Neural cell (in vitro differentiated cells): ENCODE measurements at regions not wholly inside any gene's neighbourhood (a gene's known extent, or its start where the extent isn't known, plus 50 kb on each side); places are given as distances from the start of the nearest gene placed in this dataset.

Experiments used
- H2AFZ ChIP-seq: fragments of 200-600, 300-800 bp; sonication (generic), shearing (Covaris generic); 2 replicates; pipeline ENCODE4 v1.6.0; 2014; ENCODE audit warnings: low read depth, mild to moderate bottlenecking, antibody characterized with exemption, low read length, moderate library complexity
- H3F3A ChIP-seq: fragments of 200-600 bp; shearing (Covaris generic); 2 replicates; pipeline ENCODE4 v1.6.1; 2016; ENCODE audit warnings: mild to moderate bottlenecking, moderate library complexity, mixed read lengths, antibody characterized with exemption, low read length; ENCODE audit not compliant: insufficient read depth, poor library complexity, severe bottlenecking
- H3K27ac ChIP-seq: fragments of 200-600, 300-800 bp; sonication (generic), shearing (Covaris generic); 2 replicates; pipeline ENCODE4 v1.5.1; 2014; ENCODE audit warnings: mild to moderate bottlenecking, low read length, moderate library complexity
- H3K27me3 ChIP-seq: fragments of 300-800, 200-600 bp; sonication (generic), shearing (Covaris generic); 2 replicates; pipeline ENCODE4 v1.6.0; 2014; ENCODE audit warnings: mild to moderate bottlenecking, low read depth, low read length, moderate library complexity; ENCODE audit not compliant: insufficient read depth
- H3K36me3 ChIP-seq: fragments of 300-800, 200-600 bp; sonication (generic), shearing (Covaris generic); 2 replicates; pipeline ENCODE4 v1.5.1; 2014; ENCODE audit warnings: mild to moderate bottlenecking, antibody characterized with exemption, low read length, moderate library complexity; ENCODE audit not compliant: insufficient read depth
- H3K4me2 ChIP-seq: fragments of 300-800, 200-600 bp; sonication (generic), shearing (Covaris generic); 2 replicates; pipeline ENCODE4 v1.6.0; 2014; ENCODE audit warnings: mild to moderate bottlenecking, low read length
- H3K4me3 ChIP-seq: fragments of 300-800, 200-600 bp; sonication (generic), shearing (Covaris generic); 2 replicates; pipeline ENCODE4 v1.5.1; 2014; ENCODE audit warnings: mild to moderate bottlenecking, low read length, moderate library complexity
- H3K79me2 ChIP-seq: fragments of 200-600 bp; shearing (Covaris generic); replicated peaks from 2 replicates; pipeline ENCODE4 v1.6.0; 2014; ENCODE audit warnings: mild to moderate bottlenecking, low read length, moderate library complexity; ENCODE audit not compliant: insufficient read depth
- H3K9ac ChIP-seq: fragments of 300-800, 200-600 bp; sonication (generic), shearing (Covaris generic); 2 replicates; pipeline ENCODE4 v1.6.1; 2016; ENCODE audit warnings: mild to moderate bottlenecking, low read length, mixed read lengths
- H3K9me2 ChIP-seq: fragments of 200-600 bp; shearing (Covaris generic); 2 replicates; pipeline ENCODE4 v1.6.1; 2016; ENCODE audit warnings: mild to moderate bottlenecking, low read length, mixed read lengths; ENCODE audit not compliant: insufficient read depth
- H3K9me3 ChIP-seq: fragments of 200-600, 300-800 bp; sonication (generic), shearing (Covaris generic); 2 replicates; pipeline ENCODE4 v1.6.1; 2016; ENCODE audit warnings: mild to moderate bottlenecking, mixed run types, low read length, moderate library complexity, mixed read lengths
- H4K20me1 ChIP-seq: fragments of 200-600 bp; shearing (Covaris generic); 2 replicates; pipeline ENCODE4 v1.6.1; 2016; ENCODE audit warnings: mild to moderate bottlenecking, mixed run types; ENCODE audit not compliant: insufficient read depth
- EP300 ChIP-seq: fragments of 450-650 bp; conservative IDR thresholded peaks from 2 replicates; pipeline ENCODE4 v1.6.1; 2014; ENCODE audit warnings: antibody characterized with exemption, mild to moderate bottlenecking, moderate library complexity; ENCODE audit not compliant: poor library complexity, severe bottlenecking
- EZH2 ChIP-seq: fragments of 200-600, 300-800 bp; shearing (Covaris generic), sonication (generic); IDR thresholded peaks from 2 replicates; pipeline ENCODE4 v1.6.1; 2014; ENCODE audit warnings: antibody characterized with exemption, low read length, borderline replicate concordance, mild to moderate bottlenecking; ENCODE audit not compliant: insufficient read depth, poor library complexity, severe bottlenecking
- MXI1 ChIP-seq: fragments of 450-650 bp; conservative IDR thresholded peaks from 2 replicates; pipeline ENCODE4 v1.6.1; 2014; ENCODE audit warnings: antibody characterized with exemption, mild to moderate bottlenecking; ENCODE audit not compliant: poor library complexity, severe bottlenecking
- POLR2AphosphoS5 ChIP-seq: IDR thresholded peaks from 2 replicates; pipeline ENCODE4 v1.6.1; 2012
- RAD21 ChIP-seq: fragments of 450-650 bp; conservative IDR thresholded peaks from 2 replicates; pipeline ENCODE4 v1.6.1; 2014; ENCODE audit warnings: antibody characterized with exemption, mild to moderate bottlenecking, moderate library complexity
- SMC3 ChIP-seq: fragments of 450-650 bp; conservative IDR thresholded peaks from 2 replicates; pipeline ENCODE4 v1.6.1; 2014; ENCODE audit warnings: antibody characterized with exemption, mild to moderate bottlenecking, moderate library complexity; ENCODE audit not compliant: poor library complexity
- TAF1 ChIP-seq: IDR thresholded peaks from 2 replicates; pipeline ENCODE4 v1.6.1; 2012; ENCODE audit warnings: low read depth
- TF ChIP-seq, protein P1 (sequence below): IDR thresholded peaks from 2 replicates; pipeline ENCODE4 v1.6.1; 2012; ENCODE audit warnings: borderline replicate concordance
- TF ChIP-seq, protein P2 (sequence below): fragments of 450-650 bp; IDR thresholded peaks from 2 replicates; pipeline ENCODE4 v1.5.1; 2014; ENCODE audit warnings: antibody characterized with exemption, mild to moderate bottlenecking, moderate library complexity; ENCODE audit not compliant: poor library complexity, severe bottlenecking

DNA sequence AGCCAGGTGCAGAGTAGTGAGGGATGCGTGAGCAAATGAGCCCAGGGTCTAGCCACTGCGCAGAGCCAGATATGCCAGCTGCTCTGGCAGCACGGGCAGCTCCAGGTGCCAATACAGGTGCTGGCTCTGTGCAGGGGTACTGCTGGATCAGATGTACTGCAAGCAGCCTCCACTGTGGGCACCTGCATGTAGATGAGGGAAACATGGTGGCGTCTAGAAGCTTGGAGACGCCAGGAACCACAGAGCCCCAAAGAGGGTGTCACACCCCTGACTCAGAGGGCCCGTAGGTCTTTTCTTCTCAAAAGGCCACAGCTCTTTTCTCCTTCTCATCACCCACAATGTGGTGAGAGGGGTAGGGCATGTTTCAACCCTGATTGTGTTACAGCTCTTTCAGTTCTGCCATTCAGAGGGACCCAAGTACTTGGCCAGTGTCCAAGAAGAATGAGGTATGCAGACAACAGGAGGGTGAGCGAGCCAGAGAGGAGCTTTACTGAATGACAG, 244.4 kb upstream of the SLITRK1 start:
- no peak overlapping the region for H3K4me2 ChIP-seq
- no peak overlapping the region for H3K9ac ChIP-seq
- H4K20me1 ChIP-seq: no peaks in the 10 kb centered on the region
- no peaks in the 10 kb centered on the region for H3K9me3 ChIP-seq
- TF ChIP-seq, protein P1, sequence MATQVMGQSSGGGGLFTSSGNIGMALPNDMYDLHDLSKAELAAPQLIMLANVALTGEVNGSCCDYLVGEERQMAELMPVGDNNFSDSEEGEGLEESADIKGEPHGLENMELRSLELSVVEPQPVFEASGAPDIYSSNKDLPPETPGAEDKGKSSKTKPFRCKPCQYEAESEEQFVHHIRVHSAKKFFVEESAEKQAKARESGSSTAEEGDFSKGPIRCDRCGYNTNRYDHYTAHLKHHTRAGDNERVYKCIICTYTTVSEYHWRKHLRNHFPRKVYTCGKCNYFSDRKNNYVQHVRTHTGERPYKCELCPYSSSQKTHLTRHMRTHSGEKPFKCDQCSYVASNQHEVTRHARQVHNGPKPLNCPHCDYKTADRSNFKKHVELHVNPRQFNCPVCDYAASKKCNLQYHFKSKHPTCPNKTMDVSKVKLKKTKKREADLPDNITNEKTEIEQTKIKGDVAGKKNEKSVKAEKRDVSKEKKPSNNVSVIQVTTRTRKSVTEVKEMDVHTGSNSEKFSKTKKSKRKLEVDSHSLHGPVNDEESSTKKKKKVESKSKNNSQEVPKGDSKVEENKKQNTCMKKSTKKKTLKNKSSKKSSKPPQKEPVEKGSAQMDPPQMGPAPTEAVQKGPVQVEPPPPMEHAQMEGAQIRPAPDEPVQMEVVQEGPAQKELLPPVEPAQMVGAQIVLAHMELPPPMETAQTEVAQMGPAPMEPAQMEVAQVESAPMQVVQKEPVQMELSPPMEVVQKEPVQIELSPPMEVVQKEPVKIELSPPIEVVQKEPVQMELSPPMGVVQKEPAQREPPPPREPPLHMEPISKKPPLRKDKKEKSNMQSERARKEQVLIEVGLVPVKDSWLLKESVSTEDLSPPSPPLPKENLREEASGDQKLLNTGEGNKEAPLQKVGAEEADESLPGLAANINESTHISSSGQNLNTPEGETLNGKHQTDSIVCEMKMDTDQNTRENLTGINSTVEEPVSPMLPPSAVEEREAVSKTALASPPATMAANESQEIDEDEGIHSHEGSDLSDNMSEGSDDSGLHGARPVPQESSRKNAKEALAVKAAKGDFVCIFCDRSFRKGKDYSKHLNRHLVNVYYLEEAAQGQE: no peak
- TF ChIP-seq EZH2: no peak
- no peak for TF ChIP-seq MXI1
- TF ChIP-seq POLR2AphosphoS5: no peak
- TF ChIP-seq EP300: no peak
- TF ChIP-seq TAF1: no peak
- no peak for TF ChIP-seq SMC3
- TF ChIP-seq, protein P2, sequence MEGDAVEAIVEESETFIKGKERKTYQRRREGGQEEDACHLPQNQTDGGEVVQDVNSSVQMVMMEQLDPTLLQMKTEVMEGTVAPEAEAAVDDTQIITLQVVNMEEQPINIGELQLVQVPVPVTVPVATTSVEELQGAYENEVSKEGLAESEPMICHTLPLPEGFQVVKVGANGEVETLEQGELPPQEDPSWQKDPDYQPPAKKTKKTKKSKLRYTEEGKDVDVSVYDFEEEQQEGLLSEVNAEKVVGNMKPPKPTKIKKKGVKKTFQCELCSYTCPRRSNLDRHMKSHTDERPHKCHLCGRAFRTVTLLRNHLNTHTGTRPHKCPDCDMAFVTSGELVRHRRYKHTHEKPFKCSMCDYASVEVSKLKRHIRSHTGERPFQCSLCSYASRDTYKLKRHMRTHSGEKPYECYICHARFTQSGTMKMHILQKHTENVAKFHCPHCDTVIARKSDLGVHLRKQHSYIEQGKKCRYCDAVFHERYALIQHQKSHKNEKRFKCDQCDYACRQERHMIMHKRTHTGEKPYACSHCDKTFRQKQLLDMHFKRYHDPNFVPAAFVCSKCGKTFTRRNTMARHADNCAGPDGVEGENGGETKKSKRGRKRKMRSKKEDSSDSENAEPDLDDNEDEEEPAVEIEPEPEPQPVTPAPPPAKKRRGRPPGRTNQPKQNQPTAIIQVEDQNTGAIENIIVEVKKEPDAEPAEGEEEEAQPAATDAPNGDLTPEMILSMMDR: no peak
- TF ChIP-seq RAD21: no peak
- no peaks in the 10 kb centered on the region for H3K79me2 ChIP-seq
- no peak overlapping the region for H3K4me3 ChIP-seq
- H3F3A ChIP-seq: no peaks in the 10 kb centered on the region
- H3K36me3 ChIP-seq: no peaks in the 10 kb centered on the region
- H3K9me2 ChIP-seq: no peaks in the 10 kb centered on the region
- H2AFZ ChIP-seq: no peak overlapping the region
- H3K27ac ChIP-seq: no peak overlapping the region
- H3K27me3 ChIP-seq: no peaks in the 10 kb centered on the region

DNA sequence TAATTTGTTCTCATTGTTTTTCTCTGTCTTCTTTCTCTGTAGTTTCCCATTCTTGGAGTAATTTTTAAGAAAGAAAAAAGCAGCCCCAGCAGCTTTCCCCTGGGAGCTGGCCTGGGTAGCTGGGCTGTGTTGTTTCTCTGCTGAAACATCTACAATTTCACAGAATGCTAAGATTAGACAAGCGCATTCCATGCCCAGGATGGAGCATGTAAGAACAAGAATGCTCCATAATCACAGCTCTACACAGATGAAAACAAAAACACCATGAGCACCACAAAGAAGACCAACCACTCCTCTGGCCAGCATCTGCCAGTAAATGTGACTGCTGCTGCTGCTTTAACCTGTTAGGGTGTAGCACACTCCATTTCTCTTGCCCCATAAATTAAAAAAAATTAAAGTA, 239.2 kb upstream of the SLITRK1 start:
- Histone ChIP-seq H2AFZ (no peak overlapping the region), H3K27me3 (no peaks in the 10 kb centered on the region), H4K20me1 (no peaks in the 10 kb centered on the region), H3K27ac (no peak overlapping the region), H3F3A (no peaks in the 10 kb centered on the region), H3K9me2 (no peaks in the 10 kb centered on the region), H3K4me2 (no peak overlapping the region), H3K9ac (no peak overlapping the region), H3K36me3 (no peaks in the 10 kb centered on the region), H3K9me3 (no peaks in the 10 kb centered on the region), H3K79me2 (no peaks in the 10 kb centered on the region), H3K4me3 (no peak overlapping the region)
- TF ChIP-seq POLR2AphosphoS5: peak; percentile 20
- TF ChIP-seq, protein P1: no peak
